ENCODE measurements at regions not wholly inside any gene's neighbourhood (a gene's known extent, or its start where the extent isn't known, plus 50 kb on each side); places are given as distances from the start of the nearest gene placed in this dataset.

DNA sequence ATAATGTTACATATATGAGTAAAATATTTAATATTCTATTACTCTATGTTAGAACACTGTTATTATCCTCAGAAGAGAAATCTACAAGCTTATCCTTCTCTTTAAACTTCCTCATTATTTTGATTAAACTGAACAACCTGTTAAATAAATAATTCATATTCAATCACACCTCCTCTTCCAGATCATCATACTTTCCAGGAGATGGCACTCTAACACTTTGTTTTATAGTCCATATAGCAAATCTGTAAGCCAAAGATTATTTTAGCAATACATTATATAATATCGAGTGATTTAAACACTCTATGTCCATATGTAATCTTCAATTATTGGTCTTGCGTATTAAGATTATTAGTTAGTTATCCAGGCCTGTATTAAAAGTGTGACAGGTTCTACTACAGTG lies 694.1 kb downstream of the ANKRD7 start:
- WGBS (ENCODE audit: insufficient coverage, insufficient replicate concordance, low lambda C conversion rate, missing lambda C conversion rate), result 46% methylated on average over 2 of the region's 2 CpGs
- H3K4me2 ChIP-seq (ENCODE audit: control insufficient read depth, insufficient read depth), result no peak overlapping the region
- no peaks in the 10 kb centered on the region for H3K4me1 ChIP-seq (ENCODE audit: control insufficient read depth, insufficient read depth, low read length)
- in situ Hi-C loops (cut with MboI) (no loop called here), intact Hi-C loops (cut with micrococcal nuclease; ENCODE audit: unreplicated experiment) (no loop called here)
- POLR2A ChIA-PET, result no interaction called here
- CTCF ChIA-PET, result interaction anchor here (0.6 kb wide), 1 partner anchor 258 kb away, joined by 3 read pairs; no protein-coding TSS in a partner anchor
- no peak for DNase-seq (ENCODE audit: low read depth, low spot score)
- no peak for ATAC-seq
- H3K9ac ChIP-seq (ENCODE audit: control insufficient read depth, insufficient read depth, low read length), result no peak overlapping the region
- FAIRE-seq, result no peak
- RAD21 ChIA-PET (ENCODE audit: unreplicated experiment), result no interaction called here
- H3K79me2 ChIP-seq (ENCODE audit: control insufficient read depth, insufficient read depth, low read length), result no peaks in the 10 kb centered on the region
- H2AFZ ChIP-seq (ENCODE audit: control insufficient read depth, low read depth, low read length), result no peak overlapping the region
- no peaks in the 10 kb centered on the region for H3K27me3 ChIP-seq (replicated peaks in 1 of 2; ENCODE audit: control insufficient read depth in 2 of 2, insufficient read depth in 2 of 2, low read length in 1 of 2)
- no peaks in the 10 kb centered on the region for H4K20me1 ChIP-seq (ENCODE audit: control insufficient read depth, insufficient read depth)
- no TSS peak for BruUV-seq (replicated peaks)
- no peak overlapping the region for H3K27ac ChIP-seq (ENCODE audit: control insufficient read depth, insufficient read depth)
- H3K9me3 ChIP-seq (replicated peaks; ENCODE audit: control insufficient read depth, insufficient read depth, low read length), result no peaks in the 10 kb centered on the region
- H3K4me3 ChIP-seq, result no peak overlapping the region
- TF ChIP-seq MXI1 (IDR thresholded peaks at IDR 0.05; ENCODE audit: low read depth, low read length), result no peak
- no peak for TF ChIP-seq SMAD1 (IDR thresholded peaks at IDR 0.05; ENCODE audit: low read depth, partially characterized antibody)
- TF ChIP-seq NFIC (IDR thresholded peaks at IDR 0.05; ENCODE audit: low read depth, low read length), result no peak
- TF ChIP-seq RAD21 (IDR thresholded peaks at IDR 0.05; ENCODE audit: insufficient read depth, low read depth, low read length), result peak; percentile 27; the same call in 1 of the 2 replicates
- SMC1A ChIA-PET (ENCODE audit: uncharacterized antibody, unreplicated experiment), result no interaction called here
- H3K36me3 ChIP-seq (ENCODE audit: control insufficient read depth in 2 of 2, insufficient read depth in 2 of 2, low read length in 1 of 2), result no peaks in the 10 kb centered on the region

- H3K4me1 ChIP-seq (ENCODE audit: control insufficient read depth, insufficient read depth, low read length), result no peaks in the 10 kb centered on the region
- no peak overlapping the region for H3K4me2 ChIP-seq (ENCODE audit: control insufficient read depth, insufficient read depth)
- no TSS peak for BruUV-seq (replicated peaks)
- intact Hi-C loops (cut with micrococcal nuclease; ENCODE audit: unreplicated experiment) (no loop called here), in situ Hi-C loops (cut with MboI) (no loop called here)
- H3K36me3 ChIP-seq (ENCODE audit: control insufficient read depth in 2 of 2, insufficient read depth in 2 of 2, low read length in 1 of 2), result no peaks in the 10 kb centered on the region
- no peak overlapping the region for H3K4me3 ChIP-seq
- ChIA-PET RAD21 (ENCODE audit: unreplicated experiment) (no interaction called here), SMC1A (ENCODE audit: uncharacterized antibody, unreplicated experiment) (no interaction called here), CTCF (no interaction called here), POLR2A (no interaction called here)
- H4K20me1 ChIP-seq (ENCODE audit: control insufficient read depth, insufficient read depth), result no peaks in the 10 kb centered on the region
- no peaks in the 10 kb centered on the region for H3K27me3 ChIP-seq (replicated peaks in 1 of 2; ENCODE audit: control insufficient read depth in 2 of 2, insufficient read depth in 2 of 2, low read length in 1 of 2)
- DNase-seq (ENCODE audit: low read depth, low spot score) (no peak), ATAC-seq (no peak), FAIRE-seq (no peak)
- H2AFZ ChIP-seq (ENCODE audit: control insufficient read depth, low read depth, low read length), result no peak overlapping the region
- no peaks in the 10 kb centered on the region for H3K9me3 ChIP-seq (replicated peaks; ENCODE audit: control insufficient read depth, insufficient read depth, low read length)
- H3K27ac ChIP-seq (ENCODE audit: control insufficient read depth, insufficient read depth), result no peak overlapping the region
- H3K79me2 ChIP-seq (ENCODE audit: control insufficient read depth, insufficient read depth, low read length), result no peaks in the 10 kb centered on the region
- 35% methylated on average over 1 of the region's 1 CpG for WGBS (ENCODE audit: insufficient coverage, insufficient replicate concordance, low lambda C conversion rate, missing lambda C conversion rate)
- no peak overlapping the region for H3K9ac ChIP-seq (ENCODE audit: control insufficient read depth, insufficient read depth, low read length)
- no peak for TF ChIP-seq NRF1 (conservative IDR thresholded peaks at IDR 0.05; ENCODE audit: low read depth, low read length)
- no peak for TF ChIP-seq EGR1 (IDR thresholded peaks at IDR 0.05; ENCODE audit: borderline replicate concordance in 1 of 2, low read depth in 2 of 2, low read length in 2 of 2)
- no peak for TF ChIP-seq ZNF687 (IDR thresholded peaks at IDR 0.05)
- no peak for TF ChIP-seq RELA (IDR thresholded peaks at IDR 0.05; ENCODE audit: borderline replicate concordance, partially characterized antibody)
- TF ChIP-seq SUPT20H (IDR thresholded peaks at IDR 0.05; ENCODE audit: borderline replicate concordance, control insufficient read depth, low read depth, low read length), result no peak
- no peak for TF ChIP-seq PAX8 (IDR thresholded peaks at IDR 0.05)
- TF ChIP-seq SRF (IDR thresholded peaks at IDR 0.05; ENCODE audit: low read depth in 2 of 2, low read length in 2 of 2), result no peak
- TF ChIP-seq IKZF1 (conservative IDR thresholded peaks at IDR 0.05), result no peak
- TF ChIP-seq ZBED1 (IDR thresholded peaks at IDR 0.05; ENCODE audit: borderline replicate concordance), result no peak
- TF ChIP-seq, protein P1, sequence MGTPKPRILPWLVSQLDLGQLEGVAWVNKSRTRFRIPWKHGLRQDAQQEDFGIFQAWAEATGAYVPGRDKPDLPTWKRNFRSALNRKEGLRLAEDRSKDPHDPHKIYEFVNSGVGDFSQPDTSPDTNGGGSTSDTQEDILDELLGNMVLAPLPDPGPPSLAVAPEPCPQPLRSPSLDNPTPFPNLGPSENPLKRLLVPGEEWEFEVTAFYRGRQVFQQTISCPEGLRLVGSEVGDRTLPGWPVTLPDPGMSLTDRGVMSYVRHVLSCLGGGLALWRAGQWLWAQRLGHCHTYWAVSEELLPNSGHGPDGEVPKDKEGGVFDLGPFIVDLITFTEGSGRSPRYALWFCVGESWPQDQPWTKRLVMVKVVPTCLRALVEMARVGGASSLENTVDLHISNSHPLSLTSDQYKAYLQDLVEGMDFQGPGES (IDR thresholded peaks at IDR 0.05), result no peak
Measured at GRCh38 chr7:118938845-118939244, 714.3 kb downstream of the ANKRD7 start.
